Retinal pigment epithelial cell (primary cell): ENCODE measurements at regions not wholly inside any gene's neighbourhood (a gene's known extent, or its start where the extent isn't known, plus 50 kb on each side); places are given as distances from the start of the nearest gene placed in this dataset.

ENCODE experiments used
- DNase-seq: peaks from one replicate; pipeline ENCODE4 v3.0.0-alpha.2; 2010; ENCODE audit warnings: low read depth
- H3K4me3 ChIP-seq: 2 replicates; pipeline ENCODE4 v1.5.1; 2011; ENCODE audit warnings: mild to moderate bottlenecking, low read length, control low read depth, moderate library complexity
- CTCF ChIP-seq: conservative IDR thresholded peaks from 2 replicates; pipeline ENCODE4 v1.5.1; 2011; ENCODE audit warnings: low read depth, low read length, control low read depth, inconsistent platforms

- no peak overlapping the region for H3K4me3 ChIP-seq
- TF ChIP-seq CTCF = no peak
- DNase-seq = no peak
These were observed 154.4 kb upstream of the ZNF644 start for GRCh38 chr1:91176250-91176649.

GRCh38 chr1:91174734-91175133 is 152.9 kb upstream of the ZNF644 start:
- no peak overlapping the region for H3K4me3 ChIP-seq
- no peak for TF ChIP-seq CTCF
- DNase-seq = no peak

GRCh38 chr1:91173346-91173890 is 151.6 kb upstream of the ZNF644 start:
- H3K4me3 ChIP-seq = no peak overlapping the region
- TF ChIP-seq CTCF = no peak
- DNase-seq = no peak

- TF ChIP-seq CTCF = no peak
- no peak for DNase-seq
- no peak overlapping the region for H3K4me3 ChIP-seq
These were observed 150.7 kb upstream of the ZNF644 start for GRCh38 chr1:91172541-91172940.

- TF ChIP-seq CTCF = no peak
- no peak overlapping the region for H3K4me3 ChIP-seq
- DNase-seq = no peak
These were observed 150.1 kb upstream of the ZNF644 start for GRCh38 chr1:91171898-91172297.

- no peak overlapping the region for H3K4me3 ChIP-seq
- DNase-seq = no peak
- no peak for TF ChIP-seq CTCF
These were observed 148.7 kb upstream of the ZNF644 start for GRCh38 chr1:91170571-91170970.

GRCh38 chr1:91166106-91166712 is 144.4 kb upstream of the ZNF644 start:
- DNase-seq = peak; percentile 11
- peak; percentile 96 for TF ChIP-seq CTCF
- no peak overlapping the region for H3K4me3 ChIP-seq
